ENCODE measurements at regions not wholly inside any gene's neighbourhood (a gene's known extent, or its start where the extent isn't known, plus 50 kb on each side); places are given as distances from the start of the nearest gene placed in this dataset.

DNA sequence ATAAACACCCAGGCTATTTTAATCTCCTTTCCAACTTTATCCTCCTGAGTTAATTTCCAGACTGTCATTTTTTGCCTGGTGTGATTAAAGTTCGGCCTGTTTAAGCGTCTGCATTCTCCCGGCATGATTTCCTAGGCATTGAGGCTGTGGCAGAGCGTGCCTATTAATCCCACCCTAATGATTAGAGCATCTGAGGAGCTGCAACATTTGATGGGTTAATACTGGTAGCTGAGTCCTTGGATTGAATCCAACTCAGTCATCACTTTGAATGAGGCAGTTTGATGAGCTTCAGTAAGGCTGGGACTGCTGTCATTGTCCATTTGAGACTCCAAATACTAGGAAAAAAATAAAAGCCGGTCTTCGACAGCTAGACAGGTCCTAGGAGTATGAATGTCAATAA is 882.5 kb downstream of the SLC4A3 start:
- DNase-seq = no peak

DNA sequence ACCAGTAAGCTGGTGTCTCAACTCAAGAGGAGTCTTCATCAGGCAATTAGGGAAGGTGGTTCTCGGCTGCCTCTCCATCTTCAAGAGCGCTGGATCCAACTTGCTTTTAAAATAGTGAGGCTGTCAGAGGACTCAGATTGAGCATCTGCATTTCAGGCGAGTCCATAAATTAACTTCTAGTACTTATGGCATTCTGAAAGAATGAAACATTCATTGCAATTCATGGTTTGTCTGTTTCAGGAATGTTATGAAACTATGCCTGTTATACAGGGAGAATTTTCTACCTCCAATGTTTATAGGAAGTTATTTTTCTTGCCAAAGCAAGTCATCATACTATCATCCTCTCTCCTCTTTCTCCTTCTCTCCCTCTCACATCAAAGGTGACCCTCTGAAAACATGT is 883.2 kb downstream of the SLC4A3 start:
- no peak for DNase-seq

DNA sequence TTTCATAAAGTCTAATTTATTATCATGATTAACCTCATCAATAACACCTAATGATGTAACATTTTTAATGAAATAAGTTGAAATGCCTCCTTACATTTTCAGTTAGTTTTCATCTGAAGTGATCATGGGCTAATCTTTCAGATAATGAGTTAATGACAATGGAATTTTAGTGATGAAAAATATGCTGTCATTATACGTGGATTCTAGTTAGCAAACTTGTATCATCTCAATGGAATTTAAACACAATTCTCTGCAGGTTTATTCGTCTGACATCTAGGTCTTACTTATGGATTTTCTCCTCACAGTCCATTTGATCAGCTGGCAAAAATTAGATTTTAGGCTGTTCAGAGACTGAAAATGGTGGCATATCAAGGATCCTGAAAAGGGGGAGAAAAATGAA is 885.0 kb downstream of the SLC4A3 start:
- no peak for DNase-seq

DNA sequence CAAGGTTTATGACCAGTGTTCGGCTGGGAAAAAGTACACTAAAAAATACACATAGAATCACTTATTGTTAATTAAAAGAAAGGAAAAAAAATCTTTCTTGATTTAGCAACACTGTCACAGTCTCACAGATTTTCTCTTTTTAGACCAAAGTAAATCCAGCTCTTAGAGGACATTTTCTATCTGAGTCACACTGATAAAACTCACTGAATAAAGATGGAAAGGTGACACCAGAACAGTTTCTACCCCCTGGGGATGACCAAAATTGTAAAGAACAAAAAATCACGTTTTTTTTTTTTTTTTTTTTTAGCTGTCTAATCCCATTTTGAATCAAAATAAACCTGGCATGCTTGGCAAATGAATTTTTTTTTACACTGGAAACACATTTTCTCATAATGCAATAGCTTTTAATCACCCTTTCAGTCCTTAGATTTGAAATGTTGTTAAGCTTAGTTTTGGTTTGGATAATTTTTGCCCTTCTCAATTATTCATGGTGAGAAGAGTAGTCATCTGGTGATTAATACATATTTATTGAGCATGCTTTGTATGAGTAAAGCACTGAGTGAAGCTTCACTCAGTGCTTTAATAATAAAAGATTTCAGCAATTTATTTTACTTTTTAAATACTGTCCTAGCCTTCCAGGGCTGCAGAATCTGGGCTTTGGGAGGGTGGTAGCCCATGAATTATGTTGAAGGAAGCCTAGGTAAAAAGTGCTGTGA is 886.3 kb downstream of the SLC4A3 start:
- no peak for DNase-seq

DNA sequence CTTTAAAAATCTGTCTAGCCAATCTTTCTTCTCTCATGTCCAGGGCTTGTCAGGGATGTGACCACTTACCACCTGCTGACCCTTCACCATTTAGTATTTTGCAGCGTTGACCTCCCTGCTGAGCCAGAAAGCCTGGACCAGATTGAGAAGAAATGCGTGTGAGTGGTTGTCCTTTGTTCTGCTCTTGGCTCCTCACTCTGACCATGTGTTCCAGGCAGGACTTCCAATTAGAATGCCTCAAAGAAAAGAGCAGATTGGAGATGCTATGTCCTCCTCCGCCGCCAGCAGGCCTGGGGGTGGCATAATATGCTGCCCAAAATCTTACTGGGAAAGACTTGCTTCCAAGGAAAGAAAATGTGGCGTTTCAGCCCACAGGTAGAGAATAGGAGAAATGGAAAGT is 894.1 kb downstream of the SLC4A3 start:
- no peak for DNase-seq

DNA sequence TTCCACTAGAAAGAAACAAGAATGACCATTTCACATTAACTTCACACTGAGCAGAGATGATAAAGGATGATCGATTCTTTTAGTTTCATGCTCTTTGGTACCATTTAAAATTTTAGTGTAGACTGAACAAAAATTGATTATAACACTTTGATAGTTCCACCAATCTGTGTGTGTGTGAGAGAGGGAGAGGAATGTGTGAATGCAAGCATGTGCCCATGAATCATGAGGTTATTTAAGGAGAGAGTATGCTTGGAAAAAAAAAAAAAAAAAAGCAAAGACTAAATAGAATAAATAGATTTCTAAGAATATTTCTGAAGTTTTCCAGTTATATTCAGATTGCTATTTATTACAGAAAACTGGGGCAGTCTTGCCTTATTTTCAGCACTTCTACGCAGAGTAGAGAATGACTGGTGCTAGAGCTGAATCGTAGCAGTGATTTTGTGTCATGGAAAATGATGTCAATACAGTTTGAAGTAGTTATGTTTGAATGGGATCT is 900.8 kb downstream of the SLC4A3 start:
- DNase-seq = no peak

DNA sequence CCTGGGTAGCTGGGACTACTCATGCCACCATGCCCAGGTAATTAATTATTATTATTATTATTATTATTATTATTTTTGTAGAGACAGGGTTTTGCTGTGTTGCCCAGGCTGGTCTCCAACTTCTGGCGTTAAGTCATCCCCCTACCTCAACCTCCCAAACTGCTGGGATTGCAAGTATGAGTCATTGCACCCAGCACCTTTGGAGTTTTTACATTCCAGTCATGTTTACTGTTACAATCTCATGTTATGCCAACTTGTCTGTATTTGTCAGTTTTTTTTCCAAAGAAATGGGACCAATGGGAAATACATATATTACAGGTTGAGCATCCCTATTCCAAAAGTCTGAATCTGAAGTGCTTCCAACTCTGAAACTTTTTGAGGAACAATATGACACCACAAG is 903.8 kb downstream of the SLC4A3 start:
- no peak for DNase-seq

DNA sequence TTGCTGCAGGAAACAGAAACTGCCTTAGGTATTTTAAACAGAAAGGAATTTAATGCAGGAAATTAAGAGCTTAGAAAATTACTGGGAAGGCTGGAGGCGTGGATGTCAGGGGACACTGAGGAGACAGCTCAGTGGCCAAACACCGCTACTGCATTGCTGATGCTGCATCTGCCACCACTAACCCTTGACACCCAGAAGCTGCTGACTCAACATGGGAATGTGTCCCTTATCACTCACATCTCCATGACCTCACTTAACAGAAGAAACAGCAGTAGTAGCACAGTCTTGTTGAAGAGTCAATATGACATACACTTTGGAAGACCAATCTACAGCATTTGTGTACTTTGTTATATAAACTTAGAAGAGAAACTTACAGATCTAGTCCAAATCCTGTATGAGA is 906.1 kb downstream of the SLC4A3 start:
- no peak for DNase-seq

DNA sequence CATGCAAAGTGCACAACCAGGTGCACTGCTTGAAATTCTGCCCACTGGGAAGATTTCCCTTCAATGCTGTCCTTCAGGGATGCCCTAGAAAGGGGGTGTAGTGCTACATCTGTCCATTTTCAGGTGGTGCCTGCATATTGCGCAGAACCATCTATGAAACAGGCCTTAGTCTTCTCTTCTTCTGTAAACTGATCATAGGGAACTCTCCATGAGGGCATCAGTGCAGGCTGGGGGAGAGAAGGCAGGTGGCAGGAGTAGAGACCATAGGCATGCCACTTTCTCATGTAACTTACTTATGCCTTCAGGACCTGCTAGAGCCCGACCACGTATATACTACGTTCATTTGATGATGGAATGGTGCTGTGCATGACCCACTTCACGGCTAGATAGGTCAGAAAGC is 912.1 kb downstream of the SLC4A3 start:
- DNase-seq = no peak

DNA sequence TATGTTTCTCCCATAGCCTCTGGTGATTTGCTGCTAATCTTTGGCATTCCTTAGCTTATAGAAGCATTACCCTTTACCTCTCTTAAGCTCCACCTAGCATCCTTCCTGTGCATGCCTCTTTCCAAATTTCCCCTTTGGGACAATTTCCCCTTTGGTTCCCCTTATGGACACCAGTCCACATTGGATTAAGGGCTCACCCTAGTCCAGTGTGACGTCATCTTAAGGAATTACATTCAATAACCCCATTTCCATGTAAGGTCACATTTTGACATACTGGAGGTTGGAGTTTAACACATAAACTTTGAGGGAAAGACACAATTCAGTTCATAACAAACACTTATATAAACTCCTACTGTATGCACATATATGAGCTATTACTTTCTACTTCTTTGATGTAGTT is 916.6 kb downstream of the SLC4A3 start:
- no peak for DNase-seq

DNA sequence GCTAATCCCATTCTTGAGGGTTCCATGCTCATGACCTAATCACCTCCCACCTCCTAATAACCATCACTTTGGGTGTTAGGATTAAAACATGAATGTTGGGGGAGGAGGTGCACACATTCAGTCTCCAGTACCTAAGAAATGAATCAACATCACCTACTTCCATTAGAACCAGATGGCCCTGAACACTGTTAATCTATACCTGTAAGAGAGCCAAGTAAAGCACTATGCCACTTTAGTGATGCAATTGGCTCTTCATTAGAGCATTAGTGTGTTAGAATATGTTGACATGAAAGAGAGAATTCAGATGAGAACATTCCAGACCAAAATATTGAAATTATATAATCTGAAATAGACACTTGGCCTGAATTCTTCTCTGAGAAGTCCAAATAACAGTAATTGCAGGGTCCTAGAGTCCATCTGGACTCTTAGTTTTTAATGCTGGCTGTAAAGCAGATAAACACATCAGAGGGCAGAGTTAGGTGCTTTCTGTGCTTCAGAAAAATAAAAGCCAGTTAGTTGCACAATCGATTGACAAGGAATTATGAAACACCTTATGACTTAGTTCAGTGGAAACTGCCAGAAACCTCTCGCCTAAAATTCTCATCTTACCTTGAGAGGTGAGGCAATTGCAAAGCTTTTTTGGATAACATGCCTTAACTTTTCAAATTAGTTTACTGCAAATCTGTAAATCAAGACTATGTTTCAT is 923.7 kb downstream of the SLC4A3 start:
- no peak for DNase-seq

DNA sequence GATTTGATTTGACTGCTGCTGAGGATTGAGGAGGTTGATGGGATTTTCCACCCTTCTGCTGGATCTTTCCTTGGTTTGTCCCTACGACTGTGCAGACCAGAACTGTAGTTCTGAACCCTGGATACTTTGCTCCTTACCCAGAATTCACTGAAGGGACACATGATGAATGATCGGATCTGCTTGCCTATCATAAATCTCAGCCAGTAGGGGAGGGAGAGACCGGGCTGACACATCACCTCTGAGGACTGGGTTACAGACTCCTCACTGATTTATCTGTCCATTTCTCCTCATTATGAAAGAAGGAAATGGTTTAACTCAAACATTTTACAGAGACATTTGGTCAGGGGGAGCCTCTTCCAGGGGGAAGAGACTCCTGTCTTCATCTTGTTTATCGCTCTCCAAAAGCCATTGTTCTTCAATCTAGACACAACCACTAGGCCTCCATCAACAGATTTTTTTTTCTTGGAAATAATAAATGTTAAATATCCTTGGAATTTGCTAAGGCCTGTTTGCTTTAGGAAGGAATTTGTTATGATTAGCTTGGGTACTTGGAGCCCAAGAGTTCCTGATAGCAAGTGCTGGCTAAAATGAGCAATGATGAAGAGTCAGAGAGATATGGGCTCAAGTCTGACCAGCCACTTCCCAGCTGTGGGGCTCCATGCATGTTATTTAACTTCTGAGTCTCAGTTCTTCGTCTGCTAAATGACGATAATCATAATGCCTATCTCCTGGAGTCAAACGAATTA is 925.5 kb downstream of the SLC4A3 start:
- no peak for DNase-seq

DNA sequence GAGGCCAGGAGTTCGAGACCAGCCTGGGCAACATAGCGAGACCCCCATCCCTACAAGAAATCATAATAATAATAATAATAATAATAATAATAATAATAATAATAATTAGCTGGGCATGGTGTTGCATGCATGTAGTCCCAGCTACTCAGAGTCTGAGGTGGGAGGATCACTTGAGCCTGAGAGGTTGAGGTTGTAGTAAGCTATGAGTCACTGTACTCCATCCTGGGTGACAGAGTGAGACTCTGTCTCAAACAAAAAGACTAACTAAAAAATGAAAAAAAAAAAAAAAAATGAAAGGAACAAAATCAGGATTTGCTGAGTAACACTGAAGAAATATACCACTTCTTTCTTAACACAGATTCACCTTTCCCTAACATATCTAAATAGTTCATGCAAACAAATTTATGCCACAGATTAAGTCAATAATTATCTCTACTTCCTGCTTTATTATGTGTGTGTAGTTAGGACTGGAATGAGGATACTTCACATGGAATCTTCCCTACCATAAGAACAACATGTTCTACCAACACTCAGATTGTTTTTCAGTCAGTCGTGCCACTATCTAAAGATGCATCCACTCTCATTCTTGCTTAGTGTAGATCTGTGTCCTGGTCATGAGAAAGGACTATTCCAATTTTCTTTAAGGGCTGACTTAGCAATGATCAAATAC is 928.7 kb downstream of the SLC4A3 start:
- DNase-seq = no peak

DNA sequence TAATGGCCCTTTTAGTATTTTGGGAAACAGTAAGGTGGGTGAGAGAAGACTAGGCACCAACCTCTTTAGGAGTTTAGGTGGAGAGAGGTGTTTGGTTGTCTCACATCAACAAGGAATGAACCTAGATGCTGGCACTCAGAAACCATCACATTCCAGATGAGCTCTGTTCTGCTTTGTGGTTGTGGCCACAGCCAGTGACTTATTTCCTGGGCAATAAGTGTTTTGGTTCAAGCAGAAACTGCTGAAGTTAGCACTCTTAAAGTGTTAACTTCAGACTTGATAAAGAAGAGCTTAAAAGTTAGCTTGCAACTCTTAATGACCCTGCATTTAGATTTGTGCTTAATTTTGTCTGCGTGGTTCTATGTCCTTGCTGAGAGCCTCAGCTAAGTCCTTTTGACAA is 929.2 kb downstream of the SLC4A3 start:
- DNase-seq = no peak

DNA sequence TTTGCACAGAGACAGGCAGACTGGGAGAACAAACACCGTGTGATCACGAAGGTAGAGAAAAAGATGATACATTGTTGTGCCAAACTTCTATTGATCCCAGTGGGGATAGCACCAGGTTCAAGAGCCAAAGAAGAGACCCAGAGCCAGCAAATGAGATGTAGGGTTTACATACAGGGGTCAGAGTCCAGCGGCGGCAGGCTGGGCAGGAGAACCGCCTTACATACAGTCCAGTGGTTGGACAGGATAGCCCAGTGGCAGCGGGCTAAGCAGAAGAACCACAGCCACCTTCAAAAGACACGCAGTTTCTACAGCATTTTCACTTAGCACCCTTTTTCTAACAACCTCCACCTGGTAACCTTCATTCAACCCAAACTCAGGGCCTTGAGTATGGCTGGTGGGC is 932.8 kb downstream of the SLC4A3 start:
- DNase-seq = no peak

DNA sequence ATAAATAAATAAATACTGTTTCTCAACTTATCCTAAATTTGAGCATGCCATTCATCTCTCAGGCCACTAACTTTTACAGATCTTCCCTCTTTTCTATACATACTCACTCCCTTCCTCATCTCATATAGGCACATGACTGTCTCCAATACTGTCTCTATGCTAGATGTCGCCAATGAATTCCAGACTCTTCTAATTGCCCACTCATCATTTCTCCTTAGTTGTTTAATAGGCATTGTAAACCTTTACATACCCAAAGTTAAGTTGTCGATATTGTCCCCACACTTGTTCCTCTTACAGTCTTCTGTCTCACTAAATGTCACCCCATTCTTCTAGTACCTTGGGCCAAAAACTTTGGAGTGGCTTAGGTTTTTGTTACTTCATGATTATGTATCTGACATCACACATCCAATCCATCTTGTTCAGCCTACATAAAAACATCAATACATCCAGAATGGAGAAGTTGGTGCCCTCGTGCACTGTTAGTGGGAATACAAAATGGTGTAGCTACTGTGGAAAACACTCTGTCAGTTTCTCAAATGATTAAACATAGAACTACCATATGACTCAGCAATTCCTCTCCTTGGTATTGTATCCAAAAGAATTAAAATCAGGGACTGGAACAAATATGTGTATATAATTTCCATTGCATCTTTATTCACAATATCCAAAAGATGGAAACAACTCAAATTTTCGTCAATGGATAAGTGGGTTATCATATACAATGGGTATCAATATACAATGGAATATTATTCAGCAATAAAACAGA is 935.1 kb downstream of the SLC4A3 start:
- DNase-seq = no peak

DNA sequence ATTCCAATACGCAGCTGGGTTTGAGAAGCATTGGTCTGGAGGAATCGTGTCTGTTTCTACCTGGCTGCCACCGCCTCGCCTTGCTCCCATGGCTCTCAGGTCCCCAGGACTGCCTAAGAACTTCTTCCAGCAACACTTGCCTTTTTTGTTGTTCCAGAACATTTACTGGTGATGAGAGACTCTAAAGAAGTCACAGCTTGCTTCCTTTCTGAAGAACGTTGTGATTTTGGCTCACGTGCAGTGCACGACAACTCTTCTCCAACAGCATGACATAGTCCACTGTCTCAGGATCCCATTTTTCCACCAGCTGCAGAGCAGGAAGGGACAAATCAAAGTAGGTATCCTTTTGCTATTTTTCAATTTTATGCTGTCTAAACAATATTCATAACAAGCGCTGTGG is 940.9 kb downstream of the SLC4A3 start:
- DNase-seq = no peak

DNA sequence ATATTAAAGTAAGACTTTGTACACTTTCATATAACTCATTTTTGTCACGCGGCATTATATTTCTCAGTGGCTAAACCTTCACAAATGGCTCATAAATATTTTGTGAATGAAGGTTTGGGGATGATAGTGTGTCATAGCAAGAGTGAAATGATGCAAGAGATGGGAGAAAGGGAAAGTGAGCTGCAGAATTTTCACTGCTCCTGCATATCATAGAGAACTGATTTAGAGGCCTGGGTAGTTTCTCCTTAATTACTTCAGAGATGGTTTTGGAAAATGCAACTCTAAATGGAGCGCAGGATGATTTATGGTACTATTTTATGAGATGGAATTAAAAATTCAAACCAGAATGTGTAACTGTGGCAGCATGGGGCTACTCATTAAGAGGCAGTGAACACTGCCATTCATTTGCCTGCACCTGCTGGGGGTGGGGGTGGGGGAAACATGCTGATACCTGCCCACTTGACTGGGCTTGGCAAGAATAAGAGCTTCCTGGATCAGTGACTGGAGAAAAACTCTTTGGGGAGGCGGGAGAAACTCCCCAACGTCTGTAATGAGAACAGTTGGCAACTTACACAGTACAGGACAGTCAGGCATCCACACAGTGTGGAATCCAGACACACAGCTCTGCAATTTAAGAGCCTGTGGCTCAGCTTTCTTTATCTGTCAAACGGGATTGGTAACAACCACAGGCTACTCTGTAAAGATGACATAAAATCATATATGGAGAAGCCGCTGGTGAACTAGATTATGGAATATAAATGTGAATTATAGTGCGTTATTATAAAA is 941.9 kb downstream of the SLC4A3 start:
- DNase-seq = no peak

DNA sequence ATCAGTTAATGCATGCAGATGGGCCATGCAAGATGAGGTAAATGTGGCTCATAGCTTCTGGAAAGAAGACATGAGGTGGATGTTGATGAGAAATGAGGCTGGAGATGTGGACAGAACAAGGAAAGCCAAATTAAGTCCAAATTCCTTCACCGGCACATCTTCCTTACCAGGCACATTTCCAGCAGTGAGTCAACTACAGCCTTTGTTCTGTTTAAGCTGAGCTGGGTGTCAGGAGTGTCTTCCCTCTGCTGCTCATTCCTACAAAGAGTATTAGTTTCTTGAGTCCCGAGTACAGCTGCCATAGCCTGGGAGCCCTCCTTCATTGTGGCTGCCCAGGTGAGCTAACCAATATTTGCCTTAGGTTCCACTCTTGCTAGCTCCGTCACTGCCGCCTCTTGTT is 945.0 kb downstream of the SLC4A3 start:
- no peak for DNase-seq

DNA sequence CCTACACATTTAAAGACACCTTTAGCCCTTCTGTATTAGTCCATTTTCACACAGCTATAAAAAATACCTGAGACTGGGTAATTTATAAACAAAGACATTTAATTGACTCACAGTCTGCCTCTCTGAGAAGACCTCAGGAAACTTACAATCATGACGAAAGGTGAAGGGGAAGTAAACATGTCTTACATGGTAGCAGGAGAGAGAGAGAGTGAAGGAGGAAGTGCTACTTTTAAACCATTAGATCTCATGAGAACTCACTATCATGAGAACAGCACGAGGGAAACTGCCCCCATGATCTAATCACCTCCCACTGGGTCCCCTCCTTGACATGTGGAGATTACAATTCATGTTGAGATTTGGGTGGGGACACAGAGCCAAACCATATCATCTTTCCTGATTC is 946.6 kb downstream of the SLC4A3 start:
- DNase-seq = no peak

DNA sequence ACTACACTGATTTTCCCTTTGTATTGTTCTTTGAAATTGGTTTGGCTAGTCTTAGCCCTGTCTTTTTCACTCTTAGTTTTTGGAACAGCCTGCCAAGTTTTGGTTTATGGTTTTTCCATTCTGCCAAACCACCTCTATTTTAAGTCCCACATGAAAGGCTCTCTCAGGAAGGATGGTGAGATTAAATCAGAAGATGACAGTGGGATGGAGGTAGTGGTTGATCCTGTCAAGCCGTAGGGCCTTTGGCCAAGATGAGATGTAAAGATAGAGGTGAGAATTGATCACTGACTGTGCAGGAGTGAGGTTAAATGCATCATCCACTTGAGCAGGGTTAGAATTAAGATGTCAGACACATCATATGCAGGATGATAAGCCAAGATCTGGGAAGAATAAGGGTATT is 948.5 kb downstream of the SLC4A3 start:
- DNase-seq = no peak

DNA sequence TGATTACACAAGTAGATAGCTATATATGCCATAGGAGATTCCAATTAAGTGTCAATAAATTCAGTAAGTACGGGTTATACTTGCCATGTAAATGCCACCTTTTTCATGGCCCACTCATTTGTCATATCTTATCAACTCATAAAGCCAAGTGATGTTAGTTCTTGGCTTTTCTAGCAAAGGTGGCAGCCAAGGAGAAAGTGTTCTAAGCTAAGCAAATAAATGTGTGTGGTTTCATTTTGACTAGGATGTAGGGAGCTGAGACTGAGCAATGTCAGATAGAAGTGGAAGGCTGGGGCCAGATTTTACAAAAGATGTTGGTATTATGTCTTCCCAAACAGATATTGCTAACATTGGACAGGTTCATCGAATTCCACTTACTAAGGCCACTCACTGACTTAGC is 952.0 kb downstream of the SLC4A3 start:
- DNase-seq = no peak

Measured in inflammatory macrophage (primary cell).